BJ (cell line): ENCODE measurements at regions not wholly inside any gene's neighbourhood (a gene's known extent, or its start where the extent isn't known, plus 50 kb on each side); places are given as distances from the start of the nearest gene placed in this dataset. TPM values are rescaled to one million over a fixed set of nuclear protein-coding genes. Genes with fewer than 3 reads are reported as not detected.

ENCODE experiments used
- CTCF ChIA-PET: fragments of 350-600 bp; formaldehyde crosslinking; extraction: SDS; loops from one replicate; lab custom pipeline; 2021; ENCODE audit warnings: antibody characterized with exemption, inconsistent platforms; lab: Yijun Ruan, JAX
- POLR2A ChIA-PET: fragments of 300-600 bp; sonication (Branson Sonifier 250); formaldehyde crosslinking; extraction: SDS; loops from one replicate; lab custom pipeline; 2021; ENCODE audit warnings: antibody characterized with exemption; lab: Charles Lee
- DNase-seq: peaks from one replicate; pipeline ENCODE4 v3.0.0-alpha.2; 2011; ENCODE audit warnings: low read depth
- H3K27me3 ChIP-seq: 2 replicates; pipeline ENCODE4 v1.6.0; 2011; ENCODE audit warnings: low read length; ENCODE audit not compliant: control insufficient read depth, insufficient read depth
- H3K36me3 ChIP-seq: 2 replicates; pipeline ENCODE4 v1.5.1; 2011; ENCODE audit warnings: low read length; ENCODE audit not compliant: control insufficient read depth, insufficient read depth
- H3K4me3 ChIP-seq: 2 replicates; pipeline ENCODE4 v1.5.1; 2011; ENCODE audit warnings: low read depth, mild to moderate bottlenecking, control low read depth, low read length
- small RNA-seq: library from RNA; depleted of rRNA; stranded (forward); fragments of <200 nt; gene quantifications from one replicate; pipeline ENCODE3, GENCODE V24; 2012; ENCODE audit warnings: low replicate concordance, low read depth; ENCODE audit not compliant: insufficient read length
- TF ChIP-seq, protein P1 (sequence below): IDR thresholded peaks from 2 replicates; pipeline ENCODE4 v1.5.1; 2011; ENCODE audit warnings: low read depth, mild to moderate bottlenecking, control low read depth, inconsistent platforms, low read length, moderate library complexity; ENCODE audit not compliant: insufficient read depth

DNA sequence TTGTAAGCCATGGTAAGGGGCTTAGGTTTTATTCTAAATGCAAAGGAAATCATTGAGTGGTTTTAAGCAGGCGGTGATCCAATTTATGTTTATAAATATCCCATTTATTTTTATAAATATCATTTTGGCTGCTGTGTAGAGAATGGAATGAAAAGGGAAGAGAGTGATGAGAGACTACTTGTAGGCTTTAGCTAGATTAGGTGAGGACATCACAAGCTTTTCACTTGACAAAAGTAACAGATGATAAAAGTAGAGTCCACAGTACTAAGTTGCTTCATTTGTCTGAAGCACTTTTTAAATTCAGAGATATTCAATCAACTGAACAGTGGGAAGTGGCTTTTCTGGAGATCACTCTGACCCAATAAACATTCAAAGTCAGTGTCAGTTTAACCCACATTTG, 65.4 kb upstream of the FSHR start:
- TF ChIP-seq, protein P1, sequence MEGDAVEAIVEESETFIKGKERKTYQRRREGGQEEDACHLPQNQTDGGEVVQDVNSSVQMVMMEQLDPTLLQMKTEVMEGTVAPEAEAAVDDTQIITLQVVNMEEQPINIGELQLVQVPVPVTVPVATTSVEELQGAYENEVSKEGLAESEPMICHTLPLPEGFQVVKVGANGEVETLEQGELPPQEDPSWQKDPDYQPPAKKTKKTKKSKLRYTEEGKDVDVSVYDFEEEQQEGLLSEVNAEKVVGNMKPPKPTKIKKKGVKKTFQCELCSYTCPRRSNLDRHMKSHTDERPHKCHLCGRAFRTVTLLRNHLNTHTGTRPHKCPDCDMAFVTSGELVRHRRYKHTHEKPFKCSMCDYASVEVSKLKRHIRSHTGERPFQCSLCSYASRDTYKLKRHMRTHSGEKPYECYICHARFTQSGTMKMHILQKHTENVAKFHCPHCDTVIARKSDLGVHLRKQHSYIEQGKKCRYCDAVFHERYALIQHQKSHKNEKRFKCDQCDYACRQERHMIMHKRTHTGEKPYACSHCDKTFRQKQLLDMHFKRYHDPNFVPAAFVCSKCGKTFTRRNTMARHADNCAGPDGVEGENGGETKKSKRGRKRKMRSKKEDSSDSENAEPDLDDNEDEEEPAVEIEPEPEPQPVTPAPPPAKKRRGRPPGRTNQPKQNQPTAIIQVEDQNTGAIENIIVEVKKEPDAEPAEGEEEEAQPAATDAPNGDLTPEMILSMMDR, result no peak
- no peaks in the 10 kb centered on the region for H3K27me3 ChIP-seq
- DNase-seq, result no peak
- H3K4me3 ChIP-seq, result no peak overlapping the region
- POLR2A ChIA-PET, result no interaction called here
- no peaks in the 10 kb centered on the region for H3K36me3 ChIP-seq
- CTCF ChIA-PET, result no interaction called here

DNA sequence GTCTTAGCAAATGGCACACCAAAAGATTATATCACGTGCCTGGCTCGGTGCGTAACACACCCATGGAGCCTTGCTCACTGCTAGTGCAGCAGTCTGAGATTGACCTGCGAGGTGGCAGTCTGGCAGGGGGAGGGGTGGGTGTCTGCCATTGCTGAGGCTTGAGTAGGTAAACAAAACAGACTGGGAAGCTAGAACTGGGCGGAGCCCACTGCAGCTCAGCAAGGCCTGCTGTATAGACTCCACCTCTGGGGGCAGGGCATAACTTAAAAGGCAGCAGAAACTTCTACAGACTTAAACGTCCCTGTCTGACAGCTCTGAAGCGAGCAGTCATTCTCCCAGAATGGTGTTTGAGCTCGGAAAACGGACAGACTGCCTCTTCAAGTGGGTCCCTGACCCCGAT, 55.9 kb upstream of the FSHR start:
- no peaks in the 10 kb centered on the region for H3K27me3 ChIP-seq
- H3K4me3 ChIP-seq, result no peak overlapping the region
- no peaks in the 10 kb centered on the region for H3K36me3 ChIP-seq
- ChIA-PET POLR2A (no interaction called here), CTCF (interaction anchor here (1.4 kb wide), 1 partner anchor 11 kb away, joined by 3 read pairs; no protein-coding TSS in a partner anchor)
- TF ChIP-seq, protein P1, result no peak
- no peak for DNase-seq

DNA sequence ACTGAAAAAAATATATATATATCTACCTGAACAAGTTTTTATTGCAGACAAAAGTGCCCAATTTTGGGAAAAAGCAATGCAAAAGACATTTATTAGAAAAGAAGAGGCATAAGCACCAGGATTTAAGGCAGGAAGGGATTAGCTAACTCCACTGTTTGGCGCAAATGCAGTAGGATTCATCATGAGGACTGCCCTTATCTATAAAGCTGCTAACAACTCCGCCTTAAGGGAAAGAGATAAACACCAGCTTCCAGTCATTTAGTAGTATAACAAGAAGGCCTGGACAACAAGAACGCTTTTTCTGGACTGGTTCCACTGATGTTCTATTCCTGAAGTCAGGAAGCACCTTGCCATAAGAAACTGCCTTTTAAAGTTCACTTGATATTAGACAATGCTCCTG, 52.9 kb upstream of the FSHR start:
- H3K4me3 ChIP-seq, result no peak overlapping the region
- CTCF ChIA-PET, result no interaction called here
- no peaks in the 10 kb centered on the region for H3K36me3 ChIP-seq
- TF ChIP-seq, protein P1, result no peak
- POLR2A ChIA-PET, result no interaction called here
- no peaks in the 10 kb centered on the region for H3K27me3 ChIP-seq
- no peak for DNase-seq

Small RNA genes in the stretch of these regions (small RNA-seq; reads per million reads assigned to genes)
- not detected for gene RNU6-439P
